NCI-H748 (cell line): ENCODE measurements at regions not wholly inside any gene's neighbourhood (a gene's known extent, or its start where the extent isn't known, plus 50 kb on each side); places are given as distances from the start of the nearest gene placed in this dataset.
"Not testable (repeated sequence)": the region's sequence is repeated elsewhere in the genome, so short reads cannot be mapped to it uniquely, and the experiment has no call there.

ENCODE experiments used
- DNase-seq: peaks from one replicate; lab custom pipeline; 2025; ENCODE audit not compliant: unreplicated experiment; lab: John Stamatoyannopoulos, UW

- peak; percentile 60 for DNase-seq
These were observed 237.2 kb downstream of the TOX3 start for GRCh38 chr16:52309446-52310416.

- DNase-seq: peak; percentile 56
These were observed 238.9 kb downstream of the TOX3 start for GRCh38 chr16:52308051-52308450.

- DNase-seq: no peak
These were observed 245.9 kb downstream of the TOX3 start for GRCh38 chr16:52301026-52301425.

GRCh38 chr16:52298769-52299168, 248.2 kb downstream of the TOX3 start:
- no peak for DNase-seq

GRCh38 chr16:52296706-52297315, 250.1 kb downstream of the TOX3 start:
- not testable (repeated sequence) for DNase-seq

- peak; percentile 16 for DNase-seq
These were observed 250.9 kb downstream of the TOX3 start for GRCh38 chr16:52296076-52296475.

GRCh38 chr16:52294660-52295059, 252.3 kb downstream of the TOX3 start:
- no peak for DNase-seq

GRCh38 chr16:52293204-52293603, 253.7 kb downstream of the TOX3 start:
- DNase-seq: no peak

- no peak for DNase-seq
These were observed 263.2 kb downstream of the TOX3 start for GRCh38 chr16:52283584-52284375.

GRCh38 chr16:52283018-52283417, 263.9 kb downstream of the TOX3 start:
- no peak for DNase-seq

GRCh38 chr16:52280086-52280485, 266.9 kb downstream of the TOX3 start:
- DNase-seq: no peak

- DNase-seq: peak; percentile 46
These were observed 275.7 kb downstream of the TOX3 start for GRCh38 chr16:52271088-52271750.

GRCh38 chr16:52265446-52265861, 281.5 kb downstream of the TOX3 start:
- DNase-seq: peak; percentile 97

- no peak for DNase-seq
These were observed 289.4 kb downstream of the TOX3 start for GRCh38 chr16:52257534-52257933.

GRCh38 chr16:52256310-52257078, 290.4 kb downstream of the TOX3 start:
- DNase-seq: no peak

- DNase-seq: no peak
These were observed 292.2 kb downstream of the TOX3 start for GRCh38 chr16:52254746-52255145.

- no peak for DNase-seq
These were observed 294.3 kb downstream of the TOX3 start for GRCh38 chr16:52252680-52253079.

GRCh38 chr16:52251495-52251894, 295.4 kb downstream of the TOX3 start:
- DNase-seq: peak; percentile 63

GRCh38 chr16:52247737-52248136, 299.2 kb downstream of the TOX3 start:
- no peak for DNase-seq

- DNase-seq: no peak
These were observed 308.2 kb downstream of the TOX3 start for GRCh38 chr16:52238710-52239109.
